HG02973 (cell line): ENCODE measurements at regions not wholly inside any gene's neighbourhood (a gene's known extent, or its start where the extent isn't known, plus 50 kb on each side); places are given as distances from the start of the nearest gene placed in this dataset.

Experiments used
- ATAC-seq: cut with Tn5 transposase; IDR thresholded peaks from one replicate; pipeline ENCODE4 v1.9.1; 2021; ENCODE audit warnings: moderate library complexity; ENCODE audit not compliant: unreplicated experiment

DNA sequence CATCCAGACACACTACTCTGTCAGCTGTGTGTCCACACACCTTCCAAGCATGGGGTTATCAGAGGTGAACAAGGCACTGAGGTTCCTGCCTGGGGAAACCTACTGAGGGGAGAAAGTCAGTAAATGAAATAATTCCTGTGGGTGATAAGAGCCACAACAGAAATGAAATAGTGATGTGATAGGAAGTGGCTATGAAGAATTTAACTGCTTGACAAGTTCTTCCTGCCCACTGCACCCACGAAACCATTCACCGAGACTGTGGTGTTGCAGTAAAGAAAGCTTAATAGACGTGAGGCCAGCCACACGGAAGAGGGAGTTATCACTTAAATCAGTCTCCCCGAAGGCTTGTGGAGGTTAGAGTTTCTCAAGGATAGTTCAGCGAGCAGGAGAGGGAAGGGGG, 353.1 kb downstream of the UQCRFS1 start:
- ATAC-seq: no peak

DNA sequence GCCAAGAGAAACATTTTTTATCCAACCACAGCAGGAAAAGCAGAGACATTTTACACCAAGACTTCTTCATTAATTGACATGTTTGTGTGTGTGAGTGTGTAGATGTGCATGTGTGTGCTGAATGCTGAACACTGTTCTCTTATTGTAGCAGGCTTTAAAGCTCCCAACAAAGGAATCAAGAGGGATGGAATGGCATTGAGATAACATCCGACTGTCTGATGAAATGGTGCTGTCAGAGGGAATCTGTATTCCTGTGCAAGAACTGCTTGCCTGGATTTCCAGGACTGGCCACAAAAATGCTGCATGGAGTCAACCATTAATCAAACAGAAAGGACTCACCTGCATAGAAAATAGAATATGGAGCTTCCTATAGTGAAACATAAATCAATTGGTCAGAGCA, 354.0 kb downstream of the UQCRFS1 start:
- ATAC-seq: no peak

DNA sequence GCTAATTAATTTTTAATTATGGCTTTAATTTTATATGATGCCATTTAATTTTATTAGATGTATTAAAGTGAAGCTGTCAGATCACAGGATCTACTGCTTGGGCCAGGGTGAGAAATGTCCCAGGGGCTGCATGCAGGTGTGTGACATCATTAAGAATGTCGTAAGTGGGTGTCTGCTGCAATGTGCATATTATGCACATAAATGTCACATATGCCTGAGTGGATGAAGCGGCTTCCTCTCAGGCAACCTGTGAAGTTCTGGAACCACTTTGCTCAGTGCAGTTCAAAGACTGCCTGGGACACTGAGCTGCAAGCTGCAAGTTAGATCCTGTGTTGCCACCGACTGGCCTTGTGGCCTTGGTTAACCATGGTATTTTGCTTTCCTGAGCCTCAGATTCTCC, 355.0 kb downstream of the UQCRFS1 start:
- ATAC-seq: no peak

DNA sequence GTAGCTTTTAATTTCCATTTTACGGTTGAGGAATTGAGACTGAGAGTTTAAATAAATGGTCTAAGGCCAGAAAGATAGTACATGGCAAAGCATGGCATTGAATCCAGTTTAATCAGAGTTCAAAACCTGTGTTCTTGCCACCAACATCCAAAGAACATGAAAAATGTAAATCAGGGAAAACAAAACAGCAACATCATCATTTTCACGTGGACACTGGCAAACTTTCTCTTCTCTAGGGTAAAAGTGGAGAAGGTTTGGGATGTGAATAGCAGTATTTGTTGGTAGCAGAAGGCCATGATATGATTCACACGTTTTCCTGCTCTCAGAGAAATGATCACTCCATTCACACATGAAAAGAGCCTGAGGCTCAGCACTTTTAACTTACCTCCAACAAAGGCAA, 357.7 kb downstream of the UQCRFS1 start:
- no peak for ATAC-seq

DNA sequence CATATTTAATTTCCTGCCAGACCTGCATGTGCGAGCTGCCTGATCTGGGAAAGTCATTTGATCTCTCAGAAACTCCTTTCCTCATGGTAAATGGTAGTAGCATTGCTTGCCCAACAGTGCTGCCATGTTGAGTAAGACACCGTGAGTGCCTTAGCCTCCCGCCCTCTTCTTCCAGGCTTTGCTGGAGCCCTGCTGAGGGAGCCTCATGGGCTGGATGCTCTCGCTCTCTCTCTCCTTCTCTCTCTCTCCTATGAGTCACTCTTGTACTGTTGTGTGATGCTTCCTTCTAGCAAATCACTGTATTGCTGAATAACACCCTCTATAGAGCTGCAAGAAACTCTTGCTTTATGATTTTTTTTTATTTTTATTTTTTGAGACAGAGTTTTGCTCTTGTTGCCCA, 365.5 kb downstream of the UQCRFS1 start:
- ATAC-seq: no peak

DNA sequence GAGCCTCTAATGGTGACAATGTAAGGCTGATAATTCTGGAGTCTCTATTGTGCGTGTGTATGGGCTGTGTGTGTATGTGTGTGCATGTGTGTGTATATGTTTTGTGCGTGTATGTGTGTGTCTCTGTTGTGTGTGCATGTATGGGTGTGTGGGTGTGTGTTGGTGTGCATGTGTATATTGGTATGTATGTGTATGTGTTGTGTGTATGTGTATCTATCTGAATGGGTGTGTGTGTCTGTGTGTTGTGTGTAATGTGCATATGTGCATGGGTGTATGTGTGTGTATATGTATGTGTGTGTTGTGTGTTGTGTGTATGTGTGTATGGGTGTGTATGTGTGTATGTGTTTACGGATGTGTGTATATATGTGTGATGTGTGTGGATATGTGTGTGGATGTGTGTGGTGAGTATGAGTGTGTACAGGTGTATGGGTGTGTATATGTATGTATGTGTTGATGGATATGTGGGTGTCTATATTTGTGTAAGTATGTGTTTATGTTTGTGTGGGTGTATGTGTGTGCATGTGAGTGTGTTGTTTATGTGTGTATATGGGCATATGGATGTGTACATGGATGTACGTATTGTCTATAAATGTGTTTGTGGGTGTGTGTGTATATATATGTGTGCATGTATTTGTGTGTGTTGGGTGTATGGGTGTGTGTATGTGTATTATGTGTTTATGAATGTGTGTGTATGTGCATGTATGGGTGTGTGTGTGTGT, 366.7 kb downstream of the UQCRFS1 start:
- ATAC-seq: no peak

DNA sequence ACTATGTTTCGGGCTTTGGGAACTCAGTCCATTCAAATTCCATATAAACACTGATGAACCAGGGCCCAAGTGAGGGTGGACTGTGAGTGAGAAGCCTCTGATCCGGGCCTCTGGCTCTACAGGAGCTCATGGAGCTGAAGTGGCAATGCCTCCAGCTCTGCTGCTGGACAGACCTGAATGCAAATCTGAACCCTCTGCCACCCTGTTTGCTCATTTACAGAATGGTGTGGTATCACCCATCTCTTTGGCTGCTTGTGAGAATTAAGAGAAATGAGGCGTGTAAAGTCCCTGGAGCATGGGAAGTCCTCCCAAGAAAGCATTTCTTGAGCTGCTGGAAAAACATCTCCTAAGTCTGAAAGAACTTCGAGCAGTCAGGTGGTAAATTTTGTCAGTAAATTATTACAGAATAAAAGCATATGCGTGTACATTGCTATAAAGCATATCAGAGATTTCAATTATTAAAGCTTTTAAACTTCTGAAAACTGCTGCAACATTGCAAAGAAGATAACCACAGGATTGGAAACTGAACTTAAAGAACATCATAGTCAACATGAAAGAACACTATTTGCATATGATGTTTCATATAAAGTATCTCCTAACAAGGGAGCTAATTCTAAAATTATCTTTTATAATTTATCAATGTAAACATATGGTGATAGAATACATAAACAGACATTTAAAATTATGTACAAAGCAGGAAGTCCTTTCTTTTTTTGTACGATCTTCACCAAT, 369.0 kb downstream of the UQCRFS1 start:
- no peak for ATAC-seq

DNA sequence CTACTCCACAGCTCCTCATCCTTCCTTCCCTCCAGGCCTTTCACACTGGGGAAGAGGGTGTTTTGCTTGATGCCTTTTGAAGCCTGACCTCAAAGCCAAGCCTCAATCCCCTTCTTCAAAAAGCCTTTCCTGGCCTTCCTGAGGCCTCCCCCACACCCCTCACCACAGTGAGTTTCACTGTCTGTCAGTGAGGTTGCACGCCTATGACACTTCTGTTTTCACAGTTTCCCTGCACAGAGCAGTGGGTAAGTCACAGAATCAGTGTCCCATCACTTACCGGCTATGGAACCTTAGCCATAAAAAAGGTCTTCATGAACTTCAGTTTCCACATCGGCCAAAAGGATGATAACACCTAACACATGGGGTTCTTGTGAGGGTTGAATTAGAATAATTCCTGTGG, 371.4 kb downstream of the UQCRFS1 start:
- no peak for ATAC-seq

DNA sequence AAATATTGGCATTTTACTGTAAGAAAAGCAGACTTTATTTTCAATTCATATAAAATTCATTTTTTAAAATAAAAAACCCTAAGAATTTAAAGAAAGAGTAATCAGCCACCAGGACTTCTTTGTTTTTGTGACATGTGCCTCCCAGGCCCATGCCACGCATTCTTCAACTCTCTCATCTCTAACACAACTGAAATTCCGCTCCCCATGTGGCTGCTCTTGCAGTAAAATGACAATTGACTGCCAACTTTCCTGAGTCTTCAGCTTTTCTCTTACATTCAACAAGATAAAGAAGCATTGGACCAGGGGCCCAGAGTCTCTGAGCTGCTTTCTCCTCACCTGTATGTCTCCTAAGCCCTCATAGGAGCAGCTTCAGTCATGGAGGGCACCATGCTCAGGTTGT, 372.1 kb downstream of the UQCRFS1 start:
- no peak for ATAC-seq

DNA sequence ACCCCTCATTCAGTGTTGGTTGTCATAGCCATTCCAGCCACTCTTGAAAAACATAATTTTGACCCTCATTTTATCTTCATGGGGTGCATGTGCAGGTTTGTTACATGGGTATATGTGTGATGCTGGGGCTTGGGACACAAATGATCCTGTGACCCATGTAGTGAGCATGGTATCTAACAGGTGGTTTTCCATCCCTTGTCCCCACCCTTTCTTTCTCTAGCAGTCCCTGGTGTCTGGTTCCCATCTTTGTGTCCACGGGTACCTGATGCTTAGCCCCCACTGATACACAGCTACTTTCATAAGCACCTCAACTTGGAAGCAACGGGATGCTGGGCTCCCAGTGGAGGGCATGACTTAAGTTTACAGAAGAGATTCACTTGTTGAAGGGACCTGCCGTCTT, 373.5 kb downstream of the UQCRFS1 start:
- ATAC-seq: no peak

DNA sequence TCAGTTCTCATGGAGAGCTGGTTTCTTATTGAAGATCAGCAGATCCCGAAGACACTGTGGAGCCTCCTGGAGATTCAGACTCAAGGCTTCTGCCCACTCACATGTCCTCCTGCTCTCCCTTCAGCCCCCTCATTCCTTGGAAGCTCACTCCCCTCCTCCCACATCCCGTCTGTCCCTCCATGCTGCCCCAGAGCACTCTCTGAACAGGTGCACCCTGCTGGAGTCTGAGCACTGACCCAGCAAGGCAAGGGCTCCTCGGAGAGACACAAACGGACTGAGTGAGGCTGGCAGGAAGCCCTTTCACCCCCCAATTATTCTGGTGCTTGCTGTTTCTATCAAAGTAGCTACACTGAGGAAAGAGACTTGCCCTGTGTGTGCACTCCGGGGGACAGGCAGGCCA, 374.0 kb downstream of the UQCRFS1 start:
- no peak for ATAC-seq

DNA sequence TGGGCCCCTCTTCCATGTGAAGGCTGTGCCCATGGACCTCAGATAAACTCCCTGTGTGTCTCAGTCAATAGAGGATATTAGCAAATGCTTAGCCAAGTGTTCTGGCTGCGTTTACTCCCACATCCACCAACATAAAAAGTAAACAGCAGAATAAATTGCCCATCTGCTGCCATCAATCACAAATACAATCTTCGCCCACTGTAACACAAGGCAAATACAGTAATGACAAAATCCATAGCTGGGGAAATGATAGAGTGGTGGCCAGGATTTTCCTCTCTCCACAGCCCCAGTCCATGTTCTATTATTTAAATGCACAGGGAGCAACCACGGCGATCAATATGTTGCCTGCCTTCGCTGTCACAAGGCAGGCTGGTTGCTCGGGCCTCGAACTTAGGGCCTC, 376.5 kb downstream of the UQCRFS1 start:
- ATAC-seq: no peak

DNA sequence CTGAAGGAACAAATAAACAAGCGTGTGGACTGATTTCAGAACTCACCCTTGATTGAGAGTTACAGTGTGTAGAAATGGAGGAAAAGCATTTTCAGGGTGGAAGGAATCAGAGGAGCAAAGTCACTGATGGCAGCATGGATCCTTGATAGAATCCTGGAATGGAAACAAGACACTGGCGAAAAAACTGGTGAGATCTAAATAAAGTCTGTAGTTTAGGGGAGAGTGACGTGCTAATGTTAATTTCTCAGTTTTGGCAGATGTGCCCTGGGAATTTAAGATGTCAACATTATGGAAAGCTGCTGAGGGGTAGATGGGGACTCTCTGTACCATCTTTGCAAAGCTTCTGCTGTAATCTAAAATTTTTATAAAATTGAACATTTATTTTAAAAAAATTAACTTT, 378.0 kb downstream of the UQCRFS1 start:
- no peak for ATAC-seq

DNA sequence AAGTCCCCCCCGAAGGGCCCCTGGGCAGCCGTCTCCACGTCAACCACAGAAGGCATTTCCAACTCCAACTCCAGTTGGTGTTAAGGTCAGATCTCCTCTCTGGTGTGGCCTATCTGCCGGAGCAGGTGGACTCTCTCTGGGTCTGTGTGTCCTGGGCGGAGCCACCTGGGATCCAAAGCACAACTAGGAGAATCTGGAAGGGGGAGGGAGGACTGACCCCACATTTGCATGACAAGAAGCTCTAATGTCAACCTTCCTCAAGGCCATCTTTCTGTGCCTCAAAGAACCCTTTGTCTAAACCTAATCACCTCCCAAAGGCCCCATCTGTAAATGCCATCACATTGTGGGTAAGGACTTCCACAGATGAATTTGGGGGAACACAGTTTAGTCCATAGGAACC, 381.5 kb downstream of the UQCRFS1 start:
- no peak for ATAC-seq

DNA sequence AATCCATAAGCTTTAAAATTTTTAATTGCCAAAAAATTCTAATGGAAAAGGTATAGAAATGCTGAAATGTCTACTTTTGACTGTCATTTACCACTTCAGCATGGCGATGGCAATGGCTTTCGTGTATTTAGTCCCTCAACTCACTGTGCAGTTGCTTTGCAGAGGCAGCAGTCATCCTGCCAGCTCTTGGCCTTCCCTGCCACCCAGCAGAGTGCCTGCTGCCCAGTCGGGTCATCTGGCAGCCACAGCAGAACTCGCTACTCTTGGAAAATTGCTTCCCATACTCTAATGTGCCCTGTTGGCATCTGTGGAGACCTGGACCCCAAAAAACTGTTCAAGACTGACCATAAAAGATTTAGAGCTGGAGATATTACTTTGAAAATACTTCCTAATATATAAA, 383.2 kb downstream of the UQCRFS1 start:
- no peak for ATAC-seq

DNA sequence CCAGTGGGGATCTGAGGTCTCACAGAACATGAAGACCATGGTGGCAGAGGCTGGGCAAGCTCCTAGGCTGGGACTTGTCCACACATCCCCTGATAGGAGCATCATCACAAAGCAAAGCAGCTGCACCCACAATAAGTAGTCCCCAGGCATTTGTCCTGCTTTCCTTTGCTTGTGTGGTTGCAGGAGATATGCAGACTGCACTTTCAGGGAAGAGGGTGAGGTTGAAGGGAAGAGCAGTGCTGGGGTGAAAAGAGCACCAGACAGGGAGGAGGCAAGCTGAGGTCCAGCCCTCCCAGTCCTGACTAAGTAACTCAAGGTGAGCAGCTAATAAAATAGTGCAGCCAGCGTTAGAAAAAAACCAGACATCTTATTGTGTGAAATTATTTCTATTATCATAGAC, 383.6 kb downstream of the UQCRFS1 start:
- no peak for ATAC-seq

DNA sequence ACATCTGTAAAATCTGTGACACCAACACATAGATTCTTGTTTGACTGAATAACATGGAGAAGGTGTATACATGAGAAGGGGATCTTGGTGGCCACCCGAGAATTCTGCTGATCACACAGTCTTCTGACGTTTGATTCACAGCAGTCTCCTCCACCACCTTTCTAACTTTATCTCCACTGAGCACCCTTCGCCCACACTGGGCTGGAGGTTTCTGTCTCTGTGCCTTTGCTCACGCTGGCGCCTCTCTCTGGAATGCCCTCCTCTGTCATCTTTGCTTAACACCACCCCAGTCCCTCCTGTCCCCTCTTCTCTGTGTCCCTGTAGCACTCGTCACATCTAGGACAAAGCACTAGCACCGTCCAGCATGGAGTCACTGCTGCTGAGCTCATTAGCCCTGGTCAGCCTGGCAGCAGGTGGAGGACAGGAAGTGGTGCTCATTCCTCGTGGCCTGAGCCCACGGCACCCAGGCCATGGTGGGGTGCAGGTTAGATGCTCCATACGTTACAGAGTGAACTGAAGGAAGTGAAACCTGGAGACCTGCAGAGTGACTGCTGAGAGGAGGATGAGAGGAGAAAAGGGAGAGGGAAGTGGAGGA, 384.6 kb downstream of the UQCRFS1 start:
- no peak for ATAC-seq

DNA sequence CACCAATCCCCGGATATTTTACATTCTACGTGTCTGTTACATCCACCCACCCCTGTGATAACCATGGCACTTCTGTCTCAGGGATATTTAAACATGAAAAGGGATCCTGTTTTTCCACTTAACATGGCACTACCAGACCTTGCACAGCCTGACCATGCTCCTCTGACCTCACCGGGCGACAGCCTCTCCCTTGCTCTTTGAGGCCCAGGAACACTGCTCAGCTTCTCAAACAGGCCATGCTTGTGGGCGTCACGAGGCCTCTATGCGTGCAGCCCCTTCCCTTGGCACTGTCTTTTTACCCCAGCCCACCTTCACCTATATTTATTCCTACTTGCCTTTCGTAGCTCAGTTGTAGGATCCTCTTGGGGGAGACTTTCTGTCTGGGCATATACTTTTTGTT, 385.6 kb downstream of the UQCRFS1 start:
- no peak for ATAC-seq

DNA sequence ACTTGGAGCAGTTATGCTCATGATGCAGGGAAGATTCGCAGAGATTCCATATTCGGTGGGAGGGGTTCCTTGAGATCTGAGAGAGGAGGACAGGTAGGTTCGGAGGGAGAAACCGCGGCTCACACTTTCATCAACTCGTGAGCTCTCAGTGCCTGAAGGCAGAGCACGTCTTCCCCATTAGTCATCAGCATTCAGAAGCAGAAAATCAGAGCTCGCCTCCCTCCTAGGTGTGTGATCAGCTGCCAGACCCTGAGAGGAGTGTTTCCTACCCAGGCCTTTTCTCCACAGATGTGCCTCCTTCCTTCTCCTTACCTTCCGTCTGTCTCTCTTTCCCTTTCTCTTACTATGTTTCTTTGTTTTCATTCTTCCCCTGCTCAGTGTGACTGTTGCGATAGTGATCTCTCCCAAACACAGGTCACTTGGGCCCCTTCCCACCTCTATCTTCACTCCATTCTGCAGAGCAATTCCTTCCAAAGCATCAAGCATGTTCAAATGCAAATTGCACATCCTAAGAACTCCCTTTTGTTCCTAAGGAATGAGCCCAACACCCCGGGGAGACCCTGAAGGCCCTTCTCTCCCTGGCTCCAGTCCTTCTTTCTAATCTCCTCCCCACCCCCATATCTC, 389.5 kb downstream of the UQCRFS1 start:
- ATAC-seq: no peak

DNA sequence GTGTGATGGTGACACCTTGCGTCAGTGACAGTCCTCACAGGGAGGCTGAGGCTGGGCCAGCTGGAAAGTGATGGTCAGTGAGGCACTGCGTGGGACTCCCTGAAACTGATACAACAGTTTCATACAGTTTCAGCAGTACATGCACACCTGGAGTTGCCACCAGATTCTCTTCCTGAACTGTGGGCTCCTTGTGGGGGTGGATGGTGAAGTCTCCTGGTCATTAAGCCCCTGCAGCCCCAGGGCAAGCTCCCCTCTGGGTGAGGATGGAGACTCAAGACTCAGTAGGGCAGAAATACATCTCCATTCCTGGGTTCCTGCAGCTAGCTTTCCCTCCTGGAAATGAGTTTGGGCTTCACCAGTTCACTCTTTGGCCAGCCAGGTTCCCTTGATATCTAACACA, 392.7 kb downstream of the UQCRFS1 start:
- ATAC-seq: no peak

DNA sequence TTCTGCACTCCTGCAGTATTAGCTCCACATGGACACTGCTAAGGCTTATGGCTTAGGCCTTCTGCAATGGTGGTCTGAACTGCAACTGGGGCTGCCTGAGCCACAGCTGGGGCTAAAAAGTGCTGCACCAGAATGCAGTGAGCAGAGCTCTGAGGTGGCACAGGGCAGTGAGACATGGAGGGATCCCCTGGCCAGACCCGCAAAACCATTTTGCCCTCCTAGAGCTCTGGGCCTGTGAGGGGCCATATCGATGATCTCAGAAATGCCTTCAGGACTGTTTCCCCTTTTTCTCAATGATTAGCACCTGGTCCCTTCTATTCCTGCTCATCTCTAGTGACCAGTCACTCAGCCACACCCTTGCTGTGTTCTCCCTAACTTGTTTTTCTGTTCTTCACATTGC, 397.7 kb downstream of the UQCRFS1 start:
- no peak for ATAC-seq

DNA sequence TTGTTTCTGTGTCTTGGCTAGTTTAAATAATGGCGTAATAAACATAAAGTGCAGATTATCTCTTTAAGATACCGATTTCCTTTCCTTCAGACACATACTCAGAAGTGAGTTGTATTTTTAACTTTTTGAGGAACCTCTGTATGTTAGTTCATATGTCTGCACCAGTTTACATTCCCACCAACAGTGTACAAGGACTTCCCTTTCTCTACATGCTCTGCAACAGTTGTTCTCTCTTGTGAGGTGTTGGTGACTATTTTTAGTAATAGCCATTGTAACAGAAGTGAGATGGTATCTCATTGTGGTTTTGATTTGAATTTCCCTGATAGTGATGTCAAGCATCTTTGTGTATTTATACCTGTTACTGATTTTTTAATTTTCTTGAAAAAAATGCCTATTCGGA, 418.6 kb downstream of the UQCRFS1 start:
- ATAC-seq: no peak
